ENCODE measurements at regions not wholly inside any gene's neighbourhood (a gene's known extent, or its start where the extent isn't known, plus 50 kb on each side); places are given as distances from the start of the nearest gene placed in this dataset.
A peak's percentile ranks its signal among the peaks of the same experiment; 100 is the strongest.

GRCh38 chr13:105936816-105937215 is 598.6 kb downstream of the EFNB2 start:
- dilution Hi-C loops (cut with HindIII; ENCODE audit: low sequenced_read_pairs, unreplicated experiment): no loop called here
- H2BK120ac ChIP-seq (ENCODE audit: low read depth, low read length): no peak overlapping the region
- no peaks in the 10 kb centered on the region for H4K20me1 ChIP-seq (ENCODE audit: insufficient read depth, low read length)
- TF ChIP-seq, protein P1, sequence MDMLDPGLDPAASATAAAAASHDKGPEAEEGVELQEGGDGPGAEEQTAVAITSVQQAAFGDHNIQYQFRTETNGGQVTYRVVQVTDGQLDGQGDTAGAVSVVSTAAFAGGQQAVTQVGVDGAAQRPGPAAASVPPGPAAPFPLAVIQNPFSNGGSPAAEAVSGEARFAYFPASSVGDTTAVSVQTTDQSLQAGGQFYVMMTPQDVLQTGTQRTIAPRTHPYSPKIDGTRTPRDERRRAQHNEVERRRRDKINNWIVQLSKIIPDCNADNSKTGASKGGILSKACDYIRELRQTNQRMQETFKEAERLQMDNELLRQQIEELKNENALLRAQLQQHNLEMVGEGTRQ (IDR thresholded peaks at IDR 0.05; ENCODE audit: low read depth, low read length): no peak
- TF ChIP-seq MAFK (IDR thresholded peaks at IDR 0.05; ENCODE audit: low read depth, low read length) (no peak), NFE2L2 (IDR thresholded peaks at IDR 0.05; ENCODE audit: low read depth, low read length) (no peak), CEBPB (IDR thresholded peaks at IDR 0.05; ENCODE audit: low read depth, low read length) (peak; percentile 30; the same call in 1 of the 2 replicates)
- ChIA-PET POLR2A (ENCODE audit: unreplicated experiment) (no interaction called here), CTCF (no interaction called here)
- DNase-seq (peak; percentile 24), ATAC-seq (ENCODE audit: low read depth) (no peak)
- H3K23ac ChIP-seq (ENCODE audit: low read depth, low read length): no peak overlapping the region
- H3K18ac ChIP-seq (ENCODE audit: low read depth, low read length): no peak overlapping the region
- H4K8ac ChIP-seq (ENCODE audit: low read depth in 2 of 2, low read length in 2 of 2): no peak overlapping the region
- no peak overlapping the region for H3K14ac ChIP-seq (replicated peaks; ENCODE audit: low read depth, low read length)
- in situ Hi-C loops (cut with MboI; ENCODE audit: low sequenced_read_pairs): no loop called here
- H3K4ac ChIP-seq (ENCODE audit: low read depth, low read length): no peak overlapping the region
- H3K9me3 ChIP-seq (ENCODE audit: control insufficient read depth, insufficient read depth, low read length): no peaks in the 10 kb centered on the region
- H3K79me1 ChIP-seq (ENCODE audit: low read depth in 1 of 2, low read length in 2 of 2): no peaks in the 10 kb centered on the region
- no peak overlapping the region for H3K4me2 ChIP-seq (ENCODE audit: low read depth, low read length)
- no peak overlapping the region for H4K5ac ChIP-seq (ENCODE audit: low read depth, low read length)
- H2BK5ac ChIP-seq (ENCODE audit: low read depth, low read length, poor library complexity, severe bottlenecking): no peak overlapping the region
- H3K4me1 ChIP-seq (ENCODE audit: control insufficient read depth, insufficient read depth, low read length): no peaks in the 10 kb centered on the region
- no peak overlapping the region for H2AK9ac ChIP-seq (replicated peaks; ENCODE audit: low read depth, low read length, poor library complexity)
- no peak overlapping the region for H4K91ac ChIP-seq (ENCODE audit: insufficient read depth, low read depth, low read length)
- H3K56ac ChIP-seq (ENCODE audit: extremely low read depth, insufficient read depth, low read length): no peak overlapping the region
- no peak overlapping the region for H2AK5ac ChIP-seq (ENCODE audit: low read depth, low read length)
- no peak overlapping the region for H2BK15ac ChIP-seq (ENCODE audit: low read depth, low read length)
- H3K9ac ChIP-seq (ENCODE audit: low read depth, low read length): no peak overlapping the region
- BruUV-seq (replicated peaks): no TSS peak
- H3K4me3 ChIP-seq (ENCODE audit: insufficient read depth, low read depth, low read length): no peak overlapping the region
- no peak overlapping the region for H2AFZ ChIP-seq (replicated peaks; ENCODE audit: low read length, poor library complexity)
- no peak overlapping the region for H2BK20ac ChIP-seq (ENCODE audit: low read depth, low read length)
- H3K27ac ChIP-seq (ENCODE audit: insufficient read depth, low read length): no peak overlapping the region
- H3K9me1 ChIP-seq (ENCODE audit: insufficient read depth, low read length): no peaks in the 10 kb centered on the region
- no peaks in the 10 kb centered on the region for H3K36me3 ChIP-seq (ENCODE audit: control insufficient read depth, insufficient read depth, low read length)
- intact Hi-C loops (cut with micrococcal nuclease): no loop called here
- WGBS, 2 experiments (ENCODE audit: extremely low coverage in 2 of 2, insufficient read length in 1 of 2): no CpG with 5 or more reads among the region's 5 CpGs
- H3K27me3 ChIP-seq (ENCODE audit: control insufficient read depth, insufficient read depth, low read length): no peaks in the 10 kb centered on the region

Measured in IMR-90 (cell line).